ENCODE measurements at regions not wholly inside any gene's neighbourhood (a gene's known extent, or its start where the extent isn't known, plus 50 kb on each side); places are given as distances from the start of the nearest gene placed in this dataset.

DNA sequence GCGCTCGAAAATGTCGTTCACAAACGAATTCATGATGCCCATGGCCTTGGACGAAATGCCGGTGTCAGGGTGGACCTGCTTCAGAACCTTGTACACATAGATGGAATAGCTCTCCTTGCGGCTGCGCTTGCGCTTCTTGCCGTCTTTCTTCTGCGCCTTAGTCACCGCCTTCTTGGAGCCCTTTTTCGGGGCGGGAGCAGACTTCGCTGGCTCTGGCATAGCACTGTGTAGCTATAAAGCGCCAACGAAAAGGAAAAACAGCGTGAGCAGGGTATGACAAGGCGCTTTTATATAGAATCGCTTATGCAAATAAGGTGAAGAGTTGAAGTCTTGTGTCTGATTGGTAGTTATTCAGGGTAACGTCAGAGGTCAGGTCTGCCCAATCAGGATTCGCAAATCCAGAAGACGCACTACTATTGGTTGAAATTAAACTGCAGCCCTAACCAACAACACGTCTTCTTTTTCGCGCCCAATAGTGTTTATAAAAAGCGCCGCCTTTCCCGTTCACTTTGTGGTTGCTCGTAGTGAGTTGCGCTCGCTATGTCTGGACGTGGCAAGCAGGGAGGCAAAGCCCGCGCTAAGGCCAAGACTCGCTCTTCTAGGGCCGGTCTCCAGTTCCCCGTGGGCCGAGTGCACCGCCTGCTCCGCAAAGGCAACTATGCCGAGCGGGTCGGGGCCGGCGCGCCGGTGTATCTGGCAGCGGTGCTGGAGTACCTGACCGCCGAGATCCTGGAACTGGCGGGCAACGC, 114.8 kb upstream of the PRSS16 start (continued):
- TF ChIP-seq ZNF232 (CRISPR knock-in tag; IDR thresholded peaks at IDR 0.05) (no peak), TEAD4 (CRISPR knock-in tag; IDR thresholded peaks at IDR 0.05) (no peak), NR2C2 (CRISPR knock-in tag; IDR thresholded peaks at IDR 0.05) (0 out of 2 replicates have a peak, but pooled peaks have one; percentile 45), ZNF423 (CRISPR knock-in tag; IDR thresholded peaks at IDR 0.05) (no peak)
- TF ChIP-seq, protein P1, sequence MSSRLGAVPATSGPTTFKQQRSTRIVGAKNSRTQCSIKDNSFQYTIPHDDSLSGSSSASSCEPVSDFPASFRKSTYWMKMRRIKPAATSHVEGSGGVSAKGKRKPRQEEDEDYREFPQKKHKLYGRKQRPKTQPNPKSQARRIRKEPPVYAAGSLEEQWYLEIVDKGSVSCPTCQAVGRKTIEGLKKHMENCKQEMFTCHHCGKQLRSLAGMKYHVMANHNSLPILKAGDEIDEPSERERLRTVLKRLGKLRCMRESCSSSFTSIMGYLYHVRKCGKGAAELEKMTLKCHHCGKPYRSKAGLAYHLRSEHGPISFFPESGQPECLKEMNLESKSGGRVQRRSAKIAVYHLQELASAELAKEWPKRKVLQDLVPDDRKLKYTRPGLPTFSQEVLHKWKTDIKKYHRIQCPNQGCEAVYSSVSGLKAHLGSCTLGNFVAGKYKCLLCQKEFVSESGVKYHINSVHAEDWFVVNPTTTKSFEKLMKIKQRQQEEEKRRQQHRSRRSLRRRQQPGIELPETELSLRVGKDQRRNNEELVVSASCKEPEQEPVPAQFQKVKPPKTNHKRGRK (CRISPR knock-in tag; IDR thresholded peaks at IDR 0.05; ENCODE audit: borderline replicate concordance): no peak
- TF ChIP-seq, protein P2, sequence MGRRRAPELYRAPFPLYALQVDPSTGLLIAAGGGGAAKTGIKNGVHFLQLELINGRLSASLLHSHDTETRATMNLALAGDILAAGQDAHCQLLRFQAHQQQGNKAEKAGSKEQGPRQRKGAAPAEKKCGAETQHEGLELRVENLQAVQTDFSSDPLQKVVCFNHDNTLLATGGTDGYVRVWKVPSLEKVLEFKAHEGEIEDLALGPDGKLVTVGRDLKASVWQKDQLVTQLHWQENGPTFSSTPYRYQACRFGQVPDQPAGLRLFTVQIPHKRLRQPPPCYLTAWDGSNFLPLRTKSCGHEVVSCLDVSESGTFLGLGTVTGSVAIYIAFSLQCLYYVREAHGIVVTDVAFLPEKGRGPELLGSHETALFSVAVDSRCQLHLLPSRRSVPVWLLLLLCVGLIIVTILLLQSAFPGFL (CRISPR knock-in tag; IDR thresholded peaks at IDR 0.05; ENCODE audit: borderline replicate concordance): 0 out of 2 replicates have a peak, but pooled peaks have one; percentile 84

DNA sequence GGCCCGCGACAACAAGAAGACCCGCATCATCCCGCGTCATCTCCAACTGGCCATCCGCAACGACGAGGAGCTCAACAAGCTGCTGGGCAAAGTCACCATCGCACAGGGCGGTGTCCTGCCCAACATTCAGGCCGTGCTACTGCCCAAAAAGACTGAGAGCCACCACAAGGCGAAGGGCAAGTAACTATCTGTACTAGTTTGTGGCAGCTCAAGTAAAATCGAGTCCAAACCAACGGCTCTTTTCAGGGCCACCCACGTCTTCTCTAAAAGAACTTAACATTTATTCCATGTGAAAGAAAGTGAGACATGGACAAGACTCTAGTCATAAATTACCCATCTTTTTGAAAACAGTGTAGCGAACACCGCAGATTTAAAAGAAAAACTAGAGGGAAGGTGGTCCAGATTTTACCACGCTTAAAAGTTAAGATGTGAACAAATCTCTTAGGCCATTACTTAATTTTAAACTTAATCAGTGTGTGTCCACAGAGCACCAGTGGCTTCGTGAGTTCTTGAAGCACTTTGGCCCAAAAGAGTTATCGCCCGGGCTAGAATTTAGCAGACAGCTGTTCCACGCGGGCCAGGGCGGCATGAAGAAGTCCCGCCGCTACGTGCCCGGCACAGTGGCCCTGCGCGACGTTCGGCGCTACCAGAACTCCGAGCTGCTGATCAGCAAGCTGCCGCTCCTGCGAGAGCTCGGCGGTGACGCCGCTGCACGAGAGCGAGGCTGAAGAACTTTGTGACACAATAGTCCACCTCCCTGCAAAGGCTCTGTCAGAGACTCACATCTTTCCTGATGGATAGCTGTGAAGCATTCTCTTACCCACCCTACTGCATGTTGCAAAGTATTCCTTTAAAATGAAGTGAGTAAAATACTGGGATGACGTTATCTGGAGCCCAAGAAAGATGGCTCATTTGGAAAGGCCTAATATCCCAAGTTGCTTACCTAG, 113.9 kb upstream of the PRSS16 start:
- no peaks in the 10 kb centered on the region for H3K36me3 Mint-ChIP-seq
- DNase-seq (ENCODE audit: low spot score) (peak; percentile 74), ATAC-seq (peak; percentile 1; the same call in 1 of the 2 replicates)
- peaks cover 66% of the 10 kb centered on the region for H3K4me1 Mint-ChIP-seq
- POLR2A ChIA-PET: interaction anchor here (0.6 to 7.2 kb wide), 40 partner anchors 12 to 1409 kb away, joined by 3 to 286 read pairs (median 7); partner anchors contain the start of gene HMGN4
- no peak overlapping the region for H3K27ac Mint-ChIP-seq
- CTCF ChIA-PET: interaction anchor here (1.9 kb wide), 1 partner anchor 12 kb away, joined by 5 read pairs; no protein-coding TSS in a partner anchor
- H3K27me3 Mint-ChIP-seq (ENCODE audit: low read depth): no peaks in the 10 kb centered on the region
- no peak overlapping the region for H3K4me3 Mint-ChIP-seq
- no peaks in the 10 kb centered on the region for H3K9me3 Mint-ChIP-seq
- TF ChIP-seq MXD4 (CRISPR knock-in tag; IDR thresholded peaks at IDR 0.05; ENCODE audit: borderline replicate concordance) (no peak), FOXJ3 (CRISPR knock-in tag; IDR thresholded peaks at IDR 0.05; ENCODE audit: borderline replicate concordance) (0 out of 2 replicates have a peak, but pooled peaks have one; percentile 58), JAZF1 (CRISPR knock-in tag; IDR thresholded peaks at IDR 0.05) (no peak), SMAD3 (CRISPR knock-in tag; IDR thresholded peaks at IDR 0.05; ENCODE audit: borderline replicate concordance) (no peak), ZBTB21 (CRISPR knock-in tag; IDR thresholded peaks at IDR 0.05; ENCODE audit: borderline replicate concordance) (no peak)
- TF ChIP-seq, protein P3, sequence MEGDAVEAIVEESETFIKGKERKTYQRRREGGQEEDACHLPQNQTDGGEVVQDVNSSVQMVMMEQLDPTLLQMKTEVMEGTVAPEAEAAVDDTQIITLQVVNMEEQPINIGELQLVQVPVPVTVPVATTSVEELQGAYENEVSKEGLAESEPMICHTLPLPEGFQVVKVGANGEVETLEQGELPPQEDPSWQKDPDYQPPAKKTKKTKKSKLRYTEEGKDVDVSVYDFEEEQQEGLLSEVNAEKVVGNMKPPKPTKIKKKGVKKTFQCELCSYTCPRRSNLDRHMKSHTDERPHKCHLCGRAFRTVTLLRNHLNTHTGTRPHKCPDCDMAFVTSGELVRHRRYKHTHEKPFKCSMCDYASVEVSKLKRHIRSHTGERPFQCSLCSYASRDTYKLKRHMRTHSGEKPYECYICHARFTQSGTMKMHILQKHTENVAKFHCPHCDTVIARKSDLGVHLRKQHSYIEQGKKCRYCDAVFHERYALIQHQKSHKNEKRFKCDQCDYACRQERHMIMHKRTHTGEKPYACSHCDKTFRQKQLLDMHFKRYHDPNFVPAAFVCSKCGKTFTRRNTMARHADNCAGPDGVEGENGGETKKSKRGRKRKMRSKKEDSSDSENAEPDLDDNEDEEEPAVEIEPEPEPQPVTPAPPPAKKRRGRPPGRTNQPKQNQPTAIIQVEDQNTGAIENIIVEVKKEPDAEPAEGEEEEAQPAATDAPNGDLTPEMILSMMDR (IDR thresholded peaks at IDR 0.05): no peak
- TF ChIP-seq, protein P4, sequence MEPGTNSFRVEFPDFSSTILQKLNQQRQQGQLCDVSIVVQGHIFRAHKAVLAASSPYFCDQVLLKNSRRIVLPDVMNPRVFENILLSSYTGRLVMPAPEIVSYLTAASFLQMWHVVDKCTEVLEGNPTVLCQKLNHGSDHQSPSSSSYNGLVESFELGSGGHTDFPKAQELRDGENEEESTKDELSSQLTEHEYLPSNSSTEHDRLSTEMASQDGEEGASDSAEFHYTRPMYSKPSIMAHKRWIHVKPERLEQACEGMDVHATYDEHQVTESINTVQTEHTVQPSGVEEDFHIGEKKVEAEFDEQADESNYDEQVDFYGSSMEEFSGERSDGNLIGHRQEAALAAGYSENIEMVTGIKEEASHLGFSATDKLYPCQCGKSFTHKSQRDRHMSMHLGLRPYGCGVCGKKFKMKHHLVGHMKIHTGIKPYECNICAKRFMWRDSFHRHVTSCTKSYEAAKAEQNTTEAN (CRISPR knock-in tag; IDR thresholded peaks at IDR 0.05): no peak
- TF ChIP-seq, protein P5, sequence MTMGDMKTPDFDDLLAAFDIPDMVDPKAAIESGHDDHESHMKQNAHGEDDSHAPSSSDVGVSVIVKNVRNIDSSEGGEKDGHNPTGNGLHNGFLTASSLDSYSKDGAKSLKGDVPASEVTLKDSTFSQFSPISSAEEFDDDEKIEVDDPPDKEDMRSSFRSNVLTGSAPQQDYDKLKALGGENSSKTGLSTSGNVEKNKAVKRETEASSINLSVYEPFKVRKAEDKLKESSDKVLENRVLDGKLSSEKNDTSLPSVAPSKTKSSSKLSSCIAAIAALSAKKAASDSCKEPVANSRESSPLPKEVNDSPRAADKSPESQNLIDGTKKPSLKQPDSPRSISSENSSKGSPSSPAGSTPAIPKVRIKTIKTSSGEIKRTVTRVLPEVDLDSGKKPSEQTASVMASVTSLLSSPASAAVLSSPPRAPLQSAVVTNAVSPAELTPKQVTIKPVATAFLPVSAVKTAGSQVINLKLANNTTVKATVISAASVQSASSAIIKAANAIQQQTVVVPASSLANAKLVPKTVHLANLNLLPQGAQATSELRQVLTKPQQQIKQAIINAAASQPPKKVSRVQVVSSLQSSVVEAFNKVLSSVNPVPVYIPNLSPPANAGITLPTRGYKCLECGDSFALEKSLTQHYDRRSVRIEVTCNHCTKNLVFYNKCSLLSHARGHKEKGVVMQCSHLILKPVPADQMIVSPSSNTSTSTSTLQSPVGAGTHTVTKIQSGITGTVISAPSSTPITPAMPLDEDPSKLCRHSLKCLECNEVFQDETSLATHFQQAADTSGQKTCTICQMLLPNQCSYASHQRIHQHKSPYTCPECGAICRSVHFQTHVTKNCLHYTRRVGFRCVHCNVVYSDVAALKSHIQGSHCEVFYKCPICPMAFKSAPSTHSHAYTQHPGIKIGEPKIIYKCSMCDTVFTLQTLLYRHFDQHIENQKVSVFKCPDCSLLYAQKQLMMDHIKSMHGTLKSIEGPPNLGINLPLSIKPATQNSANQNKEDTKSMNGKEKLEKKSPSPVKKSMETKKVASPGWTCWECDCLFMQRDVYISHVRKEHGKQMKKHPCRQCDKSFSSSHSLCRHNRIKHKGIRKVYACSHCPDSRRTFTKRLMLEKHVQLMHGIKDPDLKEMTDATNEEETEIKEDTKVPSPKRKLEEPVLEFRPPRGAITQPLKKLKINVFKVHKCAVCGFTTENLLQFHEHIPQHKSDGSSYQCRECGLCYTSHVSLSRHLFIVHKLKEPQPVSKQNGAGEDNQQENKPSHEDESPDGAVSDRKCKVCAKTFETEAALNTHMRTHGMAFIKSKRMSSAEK (CRISPR knock-in tag; IDR thresholded peaks at IDR 0.05; ENCODE audit: borderline replicate concordance): peak; percentile 99
- TF ChIP-seq, protein P6, sequence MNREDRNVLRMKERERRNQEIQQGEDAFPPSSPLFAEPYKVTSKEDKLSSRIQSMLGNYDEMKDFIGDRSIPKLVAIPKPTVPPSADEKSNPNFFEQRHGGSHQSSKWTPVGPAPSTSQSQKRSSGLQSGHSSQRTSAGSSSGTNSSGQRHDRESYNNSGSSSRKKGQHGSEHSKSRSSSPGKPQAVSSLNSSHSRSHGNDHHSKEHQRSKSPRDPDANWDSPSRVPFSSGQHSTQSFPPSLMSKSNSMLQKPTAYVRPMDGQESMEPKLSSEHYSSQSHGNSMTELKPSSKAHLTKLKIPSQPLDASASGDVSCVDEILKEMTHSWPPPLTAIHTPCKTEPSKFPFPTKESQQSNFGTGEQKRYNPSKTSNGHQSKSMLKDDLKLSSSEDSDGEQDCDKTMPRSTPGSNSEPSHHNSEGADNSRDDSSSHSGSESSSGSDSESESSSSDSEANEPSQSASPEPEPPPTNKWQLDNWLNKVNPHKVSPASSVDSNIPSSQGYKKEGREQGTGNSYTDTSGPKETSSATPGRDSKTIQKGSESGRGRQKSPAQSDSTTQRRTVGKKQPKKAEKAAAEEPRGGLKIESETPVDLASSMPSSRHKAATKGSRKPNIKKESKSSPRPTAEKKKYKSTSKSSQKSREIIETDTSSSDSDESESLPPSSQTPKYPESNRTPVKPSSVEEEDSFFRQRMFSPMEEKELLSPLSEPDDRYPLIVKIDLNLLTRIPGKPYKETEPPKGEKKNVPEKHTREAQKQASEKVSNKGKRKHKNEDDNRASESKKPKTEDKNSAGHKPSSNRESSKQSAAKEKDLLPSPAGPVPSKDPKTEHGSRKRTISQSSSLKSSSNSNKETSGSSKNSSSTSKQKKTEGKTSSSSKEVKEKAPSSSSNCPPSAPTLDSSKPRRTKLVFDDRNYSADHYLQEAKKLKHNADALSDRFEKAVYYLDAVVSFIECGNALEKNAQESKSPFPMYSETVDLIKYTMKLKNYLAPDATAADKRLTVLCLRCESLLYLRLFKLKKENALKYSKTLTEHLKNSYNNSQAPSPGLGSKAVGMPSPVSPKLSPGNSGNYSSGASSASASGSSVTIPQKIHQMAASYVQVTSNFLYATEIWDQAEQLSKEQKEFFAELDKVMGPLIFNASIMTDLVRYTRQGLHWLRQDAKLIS (CRISPR knock-in tag; IDR thresholded peaks at IDR 0.05; ENCODE audit: borderline replicate concordance): peak; percentile 10; the same call in 1 of the 2 replicates
- TF ChIP-seq, protein P7, sequence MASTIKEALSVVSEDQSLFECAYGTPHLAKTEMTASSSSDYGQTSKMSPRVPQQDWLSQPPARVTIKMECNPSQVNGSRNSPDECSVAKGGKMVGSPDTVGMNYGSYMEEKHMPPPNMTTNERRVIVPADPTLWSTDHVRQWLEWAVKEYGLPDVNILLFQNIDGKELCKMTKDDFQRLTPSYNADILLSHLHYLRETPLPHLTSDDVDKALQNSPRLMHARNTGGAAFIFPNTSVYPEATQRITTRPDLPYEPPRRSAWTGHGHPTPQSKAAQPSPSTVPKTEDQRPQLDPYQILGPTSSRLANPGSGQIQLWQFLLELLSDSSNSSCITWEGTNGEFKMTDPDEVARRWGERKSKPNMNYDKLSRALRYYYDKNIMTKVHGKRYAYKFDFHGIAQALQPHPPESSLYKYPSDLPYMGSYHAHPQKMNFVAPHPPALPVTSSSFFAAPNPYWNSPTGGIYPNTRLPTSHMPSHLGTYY (CRISPR knock-in tag; IDR thresholded peaks at IDR 0.05): peak; percentile 99

Data from WTC11 (cell line).